ENCODE measurements at regions not wholly inside any gene's neighbourhood (a gene's known extent, or its start where the extent isn't known, plus 50 kb on each side); places are given as distances from the start of the nearest gene placed in this dataset.
A peak's percentile ranks its signal among the peaks of the same experiment; 100 is the strongest.

GRCh38 chr2:114065731-114066130 is 175.8 kb downstream of the ACTR3 start:
- DNase-seq = no peak

DNA sequence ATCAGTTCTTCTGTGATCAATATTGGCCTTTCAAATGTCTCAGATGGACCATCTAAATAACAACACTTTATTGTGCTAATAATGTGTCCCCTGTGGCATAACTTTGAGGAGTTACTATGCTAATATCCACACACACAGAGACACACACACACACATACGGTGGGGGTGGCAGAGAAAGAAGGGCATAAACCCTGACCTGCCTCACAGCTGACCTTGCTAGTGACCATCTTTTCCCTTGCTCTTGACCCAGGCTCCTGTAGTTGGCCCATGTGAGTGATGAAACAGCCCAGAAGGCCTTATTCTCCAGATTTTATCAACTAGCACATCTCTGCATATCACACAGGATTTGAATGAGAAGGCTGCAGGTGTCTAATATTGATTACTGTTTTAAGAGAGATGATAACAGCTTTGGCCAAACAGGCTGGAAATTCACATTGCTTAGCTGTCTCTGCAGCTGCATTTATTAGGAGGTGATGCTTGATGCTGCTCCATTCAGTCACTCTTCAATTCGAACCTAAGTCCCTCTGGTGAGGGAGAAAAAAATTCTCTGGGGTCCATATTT is 176.4 kb downstream of the ACTR3 start:
- DNase-seq = no peak

DNA sequence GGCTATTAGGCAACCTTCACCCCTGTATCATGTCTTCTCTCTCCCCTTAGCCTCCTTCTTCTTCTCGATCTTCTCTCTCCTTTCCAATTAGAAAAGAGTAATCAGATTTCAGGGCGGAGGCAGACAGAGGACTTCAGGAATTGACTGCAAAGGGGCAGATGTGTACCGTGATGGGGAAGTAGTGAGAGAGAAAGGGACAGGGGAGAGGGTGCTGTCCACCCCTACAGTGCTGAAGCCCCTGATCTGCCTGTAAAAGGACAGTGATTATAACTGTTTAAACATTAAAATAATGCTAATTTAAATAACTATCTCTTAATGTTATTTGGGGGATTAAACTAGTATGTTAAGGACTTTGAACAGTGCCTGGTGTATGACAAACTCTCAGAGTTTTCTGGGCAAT is 178.5 kb downstream of the ACTR3 start:
- no peak for DNase-seq

GRCh38 chr2:114076961-114077360 is 187.1 kb downstream of the ACTR3 start:
- no peak for DNase-seq

- DNase-seq = no peak
These were observed 189.6 kb downstream of the ACTR3 start for GRCh38 chr2:114079366-114080004.

DNA sequence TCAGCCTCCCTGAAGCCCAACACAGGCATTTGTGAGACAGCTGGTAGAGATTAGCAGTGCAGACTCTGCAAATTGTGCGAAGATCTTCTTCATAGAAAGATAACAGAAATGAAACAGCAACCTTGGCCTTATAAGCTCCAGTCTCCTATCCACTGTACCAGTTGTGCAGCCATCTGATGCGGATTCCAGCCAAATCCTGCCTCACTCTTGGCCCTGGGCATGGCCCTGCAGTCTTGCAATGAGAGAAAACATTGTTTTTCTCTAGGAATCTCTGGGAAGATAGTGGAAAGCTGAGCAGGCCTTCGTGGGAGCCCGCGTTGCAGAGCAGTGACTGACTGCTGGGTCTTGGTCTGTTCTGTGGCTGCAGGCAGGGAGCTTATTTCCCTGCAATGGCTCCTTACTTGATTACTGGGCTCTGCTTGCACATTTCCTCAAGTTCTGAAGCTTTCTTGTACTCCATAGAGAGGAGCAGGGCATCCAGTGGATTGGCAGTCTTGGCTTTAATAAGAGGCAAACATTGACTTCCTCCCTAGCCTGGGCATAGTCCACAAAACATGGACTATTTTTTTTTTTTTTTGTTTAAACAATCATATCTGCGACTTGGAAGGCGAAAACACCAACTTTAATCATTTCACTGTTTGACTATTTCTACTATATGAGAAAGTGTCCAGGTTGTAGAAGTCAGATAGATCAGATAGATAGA is 193.0 kb downstream of the ACTR3 start:
- DNase-seq = peak in 5 of 56 donors; percentile 2 to 34 (median 4)

- DNase-seq = no peak
These were observed 194.0 kb downstream of the ACTR3 start for GRCh38 chr2:114083717-114084387.

GRCh38 chr2:114085238-114085637 is 195.3 kb downstream of the ACTR3 start:
- no peak for DNase-seq

DNA sequence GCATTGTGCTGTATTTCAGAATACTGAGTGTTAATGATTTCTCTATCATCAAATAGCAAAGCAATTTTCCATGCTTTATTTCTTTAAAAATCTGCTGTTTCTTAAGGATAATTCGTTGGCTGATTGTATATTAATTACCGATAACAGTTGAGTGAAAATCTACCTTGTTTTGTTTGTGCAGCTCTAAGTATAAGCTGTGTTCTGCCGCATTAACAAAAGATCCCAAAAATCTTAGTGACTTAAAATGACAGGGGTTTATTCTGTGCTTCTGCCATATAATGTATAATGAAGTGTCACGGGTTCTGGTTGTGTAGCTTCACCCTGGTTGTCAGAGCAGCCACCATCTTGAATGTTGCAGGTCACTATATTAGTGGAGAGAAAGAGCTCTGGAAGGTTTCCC is 196.1 kb downstream of the ACTR3 start:
- no peak for DNase-seq

- no peak for DNase-seq
These were observed 199.9 kb downstream of the ACTR3 start for GRCh38 chr2:114089636-114090319.

DNA sequence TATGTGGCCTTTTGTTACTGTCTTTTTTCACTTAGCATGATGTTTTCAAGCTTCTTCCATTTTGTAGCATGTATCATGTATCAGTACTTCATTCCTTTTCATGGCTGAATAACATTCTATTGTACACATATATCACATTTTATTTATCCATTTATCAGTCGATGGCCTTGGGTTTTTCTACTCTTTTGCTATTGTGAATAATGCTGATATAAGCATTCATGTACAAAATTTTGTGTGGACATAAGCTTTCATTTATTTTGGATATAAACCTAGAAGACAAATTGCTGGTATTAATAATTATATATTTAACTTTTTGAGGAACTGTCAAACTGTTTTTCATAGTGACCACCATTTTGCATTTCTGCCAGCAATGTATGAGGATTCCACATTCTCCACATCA is 201.1 kb downstream of the ACTR3 start:
- DNase-seq = no peak

GRCh38 chr2:114108249-114108648 is 218.4 kb downstream of the ACTR3 start:
- no peak for DNase-seq

- DNase-seq = no peak
These were observed 219.0 kb downstream of the ACTR3 start for GRCh38 chr2:114108824-114109416.

DNA sequence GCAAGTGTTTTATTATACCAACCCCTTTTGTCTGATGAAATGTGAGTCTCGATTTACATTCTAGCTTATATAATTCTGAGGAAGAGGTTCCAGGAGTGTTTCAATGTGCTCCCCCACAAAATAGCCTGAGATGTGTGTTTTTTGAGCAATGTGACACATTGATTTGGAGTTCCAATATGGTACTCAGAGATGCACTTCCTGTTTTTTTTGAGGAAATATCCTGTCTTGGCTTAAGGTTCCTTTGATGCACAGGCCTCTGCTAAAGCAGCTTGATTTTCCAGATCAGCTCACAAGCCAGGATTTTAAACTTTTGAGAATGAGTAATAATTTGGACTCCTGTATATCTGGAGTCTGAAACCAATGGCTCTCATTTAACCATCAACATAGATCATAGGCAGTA is 221.4 kb downstream of the ACTR3 start:
- DNase-seq = no peak

DNA sequence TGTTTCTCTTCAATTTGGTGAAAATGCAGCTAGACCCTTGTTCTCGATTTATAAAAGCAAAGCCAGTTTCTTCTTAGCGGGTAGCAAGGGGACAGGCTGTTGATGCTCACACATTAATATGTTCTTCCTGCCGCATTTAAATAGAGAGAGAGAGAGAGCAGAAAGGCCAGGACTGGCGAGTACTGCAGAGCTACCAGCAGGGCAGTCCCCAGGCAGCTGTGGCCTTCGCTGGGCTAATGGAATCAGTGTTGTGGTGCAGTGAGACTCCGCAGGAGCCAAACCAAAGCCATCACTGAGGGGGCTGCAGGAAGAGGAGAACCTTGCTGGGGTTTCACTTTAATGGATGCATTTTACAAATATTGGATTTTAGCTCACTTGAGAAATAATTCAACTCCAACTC is 223.6 kb downstream of the ACTR3 start:
- no peak for DNase-seq

DNA sequence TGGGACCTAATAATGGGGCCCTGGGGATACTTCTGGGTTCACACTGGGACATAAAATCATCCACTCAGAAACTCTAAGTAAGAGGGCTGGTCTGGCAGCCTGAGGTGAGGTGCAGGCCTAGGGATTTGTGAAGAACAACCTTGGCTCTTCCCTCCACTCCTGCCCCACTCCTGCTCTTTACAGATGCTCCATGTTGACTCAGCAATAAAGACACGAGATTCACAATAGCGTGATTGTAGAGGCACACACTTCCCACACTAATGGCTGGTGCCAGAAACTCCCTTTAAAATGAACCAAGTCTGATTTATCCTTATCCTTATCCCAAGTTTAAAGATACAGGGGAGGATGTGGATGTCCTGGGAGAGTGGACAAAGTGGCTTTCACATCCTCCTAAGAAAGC is 228.2 kb downstream of the ACTR3 start:
- no peak for DNase-seq

DNA sequence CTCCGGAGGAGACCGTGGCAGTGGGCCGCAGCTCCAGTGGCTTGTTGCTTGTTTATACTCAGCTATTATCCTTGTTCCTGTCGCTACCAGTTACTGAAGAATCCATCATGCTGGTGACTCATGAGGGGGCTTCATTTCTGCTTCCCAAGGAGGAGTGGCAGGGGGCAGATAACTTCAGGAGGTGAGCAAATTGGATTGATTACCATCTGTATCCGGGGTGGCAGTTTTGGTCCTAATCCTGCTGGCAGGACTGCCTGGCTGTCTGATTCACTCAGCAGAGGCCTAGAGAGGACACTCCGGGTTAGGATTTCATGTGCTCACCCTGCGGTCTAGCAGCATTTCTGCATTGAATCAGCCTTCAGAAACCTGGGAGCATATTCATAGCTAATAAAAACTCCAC is 230.0 kb downstream of the ACTR3 start:
- DNase-seq = no peak

DNA sequence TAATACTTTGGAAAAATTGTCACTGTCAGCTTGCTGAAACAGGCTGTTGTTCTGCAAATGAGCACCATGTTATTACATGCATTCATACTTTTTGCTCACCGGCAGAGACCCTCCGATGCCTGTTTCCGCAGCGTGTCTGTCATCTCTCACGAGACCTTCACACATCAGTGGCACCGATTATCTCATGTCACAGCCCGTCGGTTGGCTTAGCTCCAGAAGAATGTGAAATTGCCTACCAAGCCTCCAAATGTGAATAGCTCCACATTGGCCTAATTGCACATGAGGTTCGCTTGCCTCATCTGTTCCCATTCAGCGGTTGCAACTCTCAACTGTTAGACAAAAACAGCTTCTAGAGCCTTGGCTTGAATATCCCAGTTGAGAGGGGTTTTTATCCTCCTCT is 233.0 kb downstream of the ACTR3 start:
- peak in 1 of 56 donors; percentile 17 for DNase-seq

GRCh38 chr2:114123925-114124324 is 234.0 kb downstream of the ACTR3 start:
- DNase-seq = no peak

DNA sequence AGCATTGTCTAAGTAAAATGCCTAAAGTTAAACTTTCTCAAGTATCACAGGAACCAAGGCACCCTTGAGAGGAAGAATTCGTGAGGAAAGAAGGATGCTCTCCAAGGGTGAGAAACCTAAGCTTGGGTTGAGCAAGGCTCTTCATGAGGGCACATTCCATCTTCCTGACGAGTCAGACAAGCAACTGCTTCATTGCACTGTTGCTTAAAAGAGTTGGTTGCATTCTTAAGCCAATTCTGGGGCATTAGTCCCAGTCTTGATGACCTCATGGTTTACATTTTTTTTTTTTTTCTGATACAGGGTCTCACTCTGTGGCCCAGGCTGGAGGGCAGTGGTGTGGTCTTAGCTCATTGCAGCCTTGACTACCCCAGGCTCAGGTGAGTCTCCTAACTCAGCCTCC is 237.5 kb downstream of the ACTR3 start:
- no peak for DNase-seq

DNA sequence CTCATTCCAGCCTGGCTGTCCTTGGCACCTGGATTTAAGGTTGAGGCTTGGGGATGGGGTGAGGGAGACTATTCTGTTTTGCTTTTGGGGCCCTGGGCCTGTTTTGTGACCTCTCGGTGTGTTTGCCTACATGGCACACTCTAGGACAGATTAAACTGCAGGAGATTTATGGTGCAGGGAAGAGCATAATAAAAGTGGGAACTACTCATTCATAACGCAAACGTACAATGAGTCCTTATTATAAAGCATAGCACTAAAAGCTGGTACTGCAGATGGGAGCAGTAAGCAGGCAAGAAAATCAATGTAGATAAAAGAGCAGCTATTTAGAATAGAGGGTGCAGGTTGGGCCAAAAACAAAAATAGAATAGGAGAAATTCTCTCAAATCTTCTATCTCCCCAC is 238.4 kb downstream of the ACTR3 start:
- DNase-seq = no peak

All from amygdala (tissue), 56 donors.